ENCODE measurements at regions not wholly inside any gene's neighbourhood (a gene's known extent, or its start where the extent isn't known, plus 50 kb on each side); places are given as distances from the start of the nearest gene placed in this dataset.
A peak's percentile ranks its signal among the peaks of the same experiment; 100 is the strongest.

GRCh38 chr5:38207343-38207742, 51.0 kb upstream of the EGFLAM start:
- no peak for DNase-seq

- no peak for DNase-seq
Observed at GRCh38 chr5:38202741-38203140, 55.6 kb upstream of the EGFLAM start.

DNA sequence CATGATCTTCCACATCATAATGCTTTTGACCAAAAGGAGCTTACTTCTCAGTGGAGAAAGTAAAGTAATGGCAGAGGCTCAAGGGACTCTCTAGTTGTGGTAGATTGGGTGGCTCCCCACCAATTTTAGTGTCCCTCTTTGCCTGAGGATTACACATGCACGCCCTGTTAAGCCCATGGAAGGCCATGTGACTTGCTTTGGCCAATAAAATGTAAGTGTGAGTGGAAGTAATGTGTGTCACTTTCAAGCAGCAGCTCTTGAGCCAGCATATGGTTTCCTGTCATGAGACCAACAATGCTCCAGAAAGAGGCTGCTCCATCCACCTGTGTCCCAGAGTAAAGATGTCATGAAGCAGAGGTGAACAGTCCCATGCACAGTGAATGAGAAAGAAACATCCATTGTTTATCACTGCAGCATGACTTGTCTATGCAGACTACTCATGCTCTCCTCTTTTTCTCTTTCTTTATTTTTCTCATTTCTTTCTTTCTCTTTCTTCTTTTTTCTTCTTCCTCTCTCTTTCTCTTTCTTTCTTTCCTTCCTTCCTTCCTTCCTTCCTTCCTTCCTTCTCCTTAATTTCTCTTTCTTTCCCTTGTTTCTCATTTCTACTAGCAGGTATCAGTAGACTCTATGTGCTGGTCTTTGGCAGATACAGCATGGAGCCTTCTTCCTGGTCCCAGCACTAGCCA, 57.3 kb upstream of the EGFLAM start:
- no peak for DNase-seq

DNA sequence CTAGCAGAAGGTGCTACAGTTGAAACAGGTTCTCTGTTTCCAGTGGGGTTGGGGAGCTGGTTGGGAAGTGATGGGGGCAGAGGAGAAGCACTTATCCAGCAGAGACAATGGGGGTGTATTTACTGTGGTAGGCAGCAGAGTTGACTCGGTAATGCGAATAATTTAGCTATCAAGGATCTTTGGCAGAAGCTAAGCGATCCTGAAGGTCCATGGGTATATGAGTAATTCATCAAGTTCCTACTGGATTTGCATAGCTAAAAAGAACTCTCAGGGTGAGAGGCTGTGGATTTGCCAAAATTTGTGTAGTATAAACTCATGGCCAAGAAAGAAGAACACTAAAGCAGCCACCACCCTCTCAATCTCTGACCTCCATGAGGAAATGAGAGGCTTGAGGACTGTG, 61.2 kb upstream of the EGFLAM start:
- no peak for DNase-seq

DNA sequence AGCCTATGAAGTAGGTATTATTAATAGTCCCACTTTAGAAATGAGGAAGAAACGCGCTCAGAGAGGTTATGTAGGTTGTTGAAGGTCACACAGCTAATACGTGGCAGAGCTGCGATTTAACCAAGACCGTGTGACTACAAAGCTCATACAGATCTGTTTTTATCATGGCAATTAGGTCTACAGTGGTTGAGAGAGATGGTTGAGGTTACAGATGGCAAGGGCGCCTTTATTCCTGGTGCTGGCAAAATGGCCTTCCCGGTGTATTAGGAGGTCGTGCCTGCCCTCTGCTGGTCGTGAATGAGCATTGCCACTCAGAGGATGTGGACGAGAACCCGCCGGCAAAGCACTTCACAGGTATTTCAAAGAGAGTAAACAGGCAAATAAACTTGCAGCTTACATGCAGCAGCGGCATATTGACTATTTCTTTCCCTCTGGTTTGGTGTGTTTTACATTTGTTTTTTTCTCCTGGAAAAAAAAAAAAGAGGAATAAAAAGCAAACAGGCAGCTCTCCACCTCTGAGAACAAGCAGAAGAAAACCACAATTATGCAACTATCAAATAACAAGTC, 65.3 kb upstream of the EGFLAM start:
- DNase-seq: peak; percentile 40

- DNase-seq: no peak
Observed at GRCh38 chr5:38191693-38192092, 66.7 kb upstream of the EGFLAM start.

- no peak for DNase-seq
Observed at GRCh38 chr5:38190111-38190510, 68.2 kb upstream of the EGFLAM start.

- DNase-seq: no peak
Observed at GRCh38 chr5:38189081-38189504, 69.3 kb upstream of the EGFLAM start.

DNA sequence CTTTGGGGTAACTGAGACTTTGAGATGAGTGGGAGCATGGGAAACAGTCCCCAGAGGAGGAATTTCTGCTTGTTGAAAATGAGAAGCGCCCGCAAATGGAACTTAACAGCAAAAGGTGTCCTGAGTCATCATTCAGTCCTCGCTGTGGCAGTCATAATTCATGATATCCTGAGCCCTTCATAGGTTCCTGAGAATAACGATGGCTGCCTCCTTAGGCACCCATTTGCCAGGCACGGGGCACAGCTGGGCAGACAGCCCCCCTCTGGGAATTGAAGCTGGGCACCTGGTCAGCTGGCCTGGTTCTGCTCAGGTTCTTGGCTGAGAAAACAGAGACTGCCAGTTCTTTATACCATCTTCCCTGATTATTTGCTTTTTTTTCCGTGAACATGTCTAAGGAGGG, 69.8 kb upstream of the EGFLAM start:
- DNase-seq: no peak

DNA sequence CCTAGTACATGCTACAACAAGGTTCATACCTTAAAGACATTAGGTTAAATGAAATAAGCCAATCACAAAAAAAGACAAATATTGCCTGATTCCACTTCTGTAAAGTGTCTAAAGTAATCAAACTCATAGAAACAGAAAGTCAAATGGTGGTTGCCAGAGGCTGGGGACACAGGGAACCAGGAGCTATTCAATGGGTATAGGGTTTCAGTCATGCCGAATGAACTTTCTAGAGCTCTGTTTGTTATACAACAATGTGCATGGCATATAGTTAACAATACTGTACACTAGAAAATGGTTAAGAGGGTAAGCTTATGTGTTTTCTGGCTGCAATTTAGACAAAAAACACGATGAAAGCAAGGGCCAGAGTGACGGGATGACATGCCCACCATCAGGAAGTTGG, 70.8 kb upstream of the EGFLAM start:
- no peak for DNase-seq

- no peak for DNase-seq
Observed at GRCh38 chr5:38184627-38185026, 73.7 kb upstream of the EGFLAM start.

DNA sequence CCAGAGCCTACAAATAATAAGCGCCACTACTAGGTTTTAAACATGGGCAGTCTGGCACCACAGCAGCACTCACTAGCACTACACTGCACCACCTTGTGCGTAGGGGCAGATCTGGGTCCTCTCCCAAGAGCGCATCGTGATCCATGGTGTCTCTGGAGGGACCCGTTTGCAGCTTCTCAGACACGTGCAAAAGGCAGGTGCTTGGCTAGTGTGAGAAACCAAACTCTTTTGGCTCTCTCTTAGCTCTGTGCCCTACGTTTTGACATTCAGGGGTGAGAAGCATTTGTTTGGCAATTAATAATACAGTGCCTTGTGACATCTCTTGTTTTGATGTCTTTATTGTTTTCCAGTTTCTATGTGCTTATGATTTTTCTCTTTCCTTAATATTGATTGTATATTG, 75.4 kb upstream of the EGFLAM start:
- no peak for DNase-seq

- DNase-seq: no peak
Observed at GRCh38 chr5:38168029-38168428, 90.3 kb upstream of the EGFLAM start.

- no peak for DNase-seq
Observed at GRCh38 chr5:38167562-38167996, 90.8 kb upstream of the EGFLAM start.

DNA sequence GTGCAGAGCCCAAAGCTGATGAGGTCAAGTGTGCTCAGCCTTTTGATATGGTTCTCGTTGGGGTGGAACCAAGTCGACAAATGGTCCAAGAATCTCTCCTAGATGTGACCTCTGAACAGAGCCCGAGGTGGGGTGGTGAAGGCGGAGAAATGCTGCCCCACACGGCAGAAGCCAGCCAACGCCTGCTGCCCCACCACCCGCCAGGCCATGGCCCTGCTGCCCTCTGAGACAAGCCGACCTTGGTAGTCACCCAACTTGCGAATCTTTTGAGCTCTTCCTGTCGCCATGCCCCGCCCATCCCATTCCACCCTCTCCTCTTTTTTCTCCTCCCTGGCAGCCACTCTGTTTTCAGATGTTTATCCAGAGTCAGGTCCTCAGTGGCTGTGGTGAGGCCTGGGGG, 91.5 kb upstream of the EGFLAM start:
- DNase-seq: no peak

DNA sequence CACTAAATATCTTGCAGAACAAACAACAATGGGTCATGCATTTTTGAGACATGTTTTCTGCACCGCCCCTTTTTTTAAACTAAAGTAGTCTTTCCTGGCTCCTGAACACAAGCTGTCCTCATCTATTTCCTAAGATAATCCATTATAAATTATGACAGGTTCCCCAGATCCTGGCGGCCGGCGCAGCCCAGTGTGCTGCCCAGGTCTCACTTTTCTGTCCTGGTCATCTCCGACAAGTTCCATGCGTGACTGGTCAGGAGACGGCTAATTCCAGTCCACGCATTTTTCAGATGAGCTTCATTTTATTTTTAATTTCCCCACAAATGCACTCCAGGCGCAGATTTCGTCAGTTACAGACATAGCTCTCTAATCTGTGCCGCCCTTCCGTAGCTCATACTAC, 92.9 kb upstream of the EGFLAM start:
- no peak for DNase-seq

DNA sequence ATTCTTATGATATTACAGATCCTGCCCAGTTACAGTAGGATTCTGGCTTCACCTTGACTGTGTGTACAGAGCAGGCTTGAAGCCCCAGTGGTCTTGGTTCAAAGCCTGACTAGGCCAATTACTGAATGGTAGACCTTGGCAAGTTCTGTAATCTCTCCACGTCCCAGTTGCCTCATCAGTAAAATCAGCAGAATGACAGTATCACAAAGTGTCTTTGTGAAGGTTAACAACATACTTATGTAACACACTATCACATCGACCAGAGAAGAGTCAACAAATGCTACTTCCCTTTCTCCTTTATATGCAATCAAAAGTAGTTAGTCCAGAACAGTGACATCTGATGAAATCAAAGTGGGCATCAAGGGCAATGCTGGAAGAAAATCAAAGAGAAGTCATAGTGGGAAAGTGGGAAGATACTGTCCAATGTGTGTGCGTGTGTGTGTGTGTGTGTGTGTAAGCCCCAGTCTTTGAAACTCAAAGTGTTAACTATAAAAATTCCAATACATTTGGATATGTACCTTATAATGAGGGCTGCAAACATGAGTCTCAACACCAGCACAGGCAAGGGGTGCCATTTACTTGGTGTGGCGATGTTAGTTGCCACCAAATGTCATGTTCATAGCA, 93.5 kb upstream of the EGFLAM start:
- no peak for DNase-seq

DNA sequence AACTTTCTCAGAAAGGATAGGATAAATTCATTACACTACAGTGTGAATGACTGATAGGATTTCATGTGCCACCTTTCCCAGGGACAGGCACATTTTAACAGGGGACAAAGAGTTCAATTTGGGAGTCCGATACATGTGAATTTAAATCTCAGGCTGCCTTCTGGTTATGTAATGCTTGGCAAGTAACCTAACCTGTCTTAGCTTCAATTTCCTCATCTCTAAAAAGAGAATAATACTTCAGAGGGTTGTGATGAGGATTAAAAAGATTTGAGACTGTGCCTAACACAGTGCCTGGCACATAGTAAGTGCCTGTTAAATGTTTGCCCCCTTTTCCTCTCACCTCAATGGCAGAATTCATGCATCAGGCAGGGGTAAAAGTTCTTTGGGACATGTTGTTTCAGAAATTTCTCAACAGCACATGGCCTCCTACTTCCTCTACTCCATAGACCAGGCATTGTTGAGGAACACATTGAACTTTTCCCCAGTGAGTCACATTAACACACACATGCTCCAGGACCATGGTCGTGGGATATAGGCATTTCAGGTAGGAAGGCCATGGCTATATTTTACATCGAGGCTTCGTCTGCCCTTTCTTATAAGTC, 94.6 kb upstream of the EGFLAM start:
- DNase-seq: no peak

GRCh38 chr5:38162625-38163024, 95.7 kb upstream of the EGFLAM start:
- peak; percentile 34 for DNase-seq

- no peak for DNase-seq
Observed at GRCh38 chr5:38157024-38157423, 101.3 kb upstream of the EGFLAM start.

- no peak for DNase-seq
Observed at GRCh38 chr5:38154615-38155204, 103.6 kb upstream of the EGFLAM start.

DNA sequence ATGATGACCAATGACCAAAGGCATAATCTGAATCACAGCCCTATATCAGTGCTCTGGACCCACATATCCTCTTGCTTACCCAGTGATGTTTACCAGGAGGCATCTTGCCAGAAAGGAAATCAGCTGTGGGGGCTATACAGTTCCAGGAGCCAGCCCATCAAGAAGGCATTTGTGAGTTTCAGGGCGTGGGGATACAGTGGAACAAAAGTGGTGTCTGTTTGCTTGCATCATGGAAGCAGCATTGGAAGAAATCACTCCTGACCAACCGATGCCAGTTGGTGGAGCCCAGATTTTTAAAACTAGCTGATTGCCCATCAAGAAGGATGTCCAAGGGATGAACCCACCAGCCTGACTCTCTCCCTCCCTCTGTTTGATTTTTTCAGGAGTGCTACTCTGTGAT, 106.5 kb upstream of the EGFLAM start:
- no peak for DNase-seq

- no peak for DNase-seq
Observed at GRCh38 chr5:38149815-38150195, 108.6 kb upstream of the EGFLAM start.

Measured in HCEC 1CT (cell line).